Stimulated activated CD4-positive, alpha-beta T cell treated with anti-CD3 and anti-CD28 coated beads, Interleukin-12 subunit alpha, Interleukin-12 subunit beta, amount 100 ng/mL, for 48 hours (primary cell): ENCODE measurements at regions not wholly inside any gene's neighbourhood (a gene's known extent, or its start where the extent isn't known, plus 50 kb on each side); places are given as distances from the start of the nearest gene placed in this dataset.

Experiments used
- DNase-seq, 3 donors: peaks; one replicate each; pipeline ENCODE4 v3.0.0-alpha.2; 2020; ENCODE audit warnings: low read depth in 2 of 3, low spot score in 1 of 3

- no peak for DNase-seq
These were observed 307.6 kb downstream of the ALDH8A1 start for GRCh38 chr6:134642279-134642678.

GRCh38 chr6:134640975-134641429, 308.9 kb downstream of the ALDH8A1 start:
- DNase-seq: peak; percentile 55 to 73 (median 60)

- DNase-seq: no peak
These were observed 309.7 kb downstream of the ALDH8A1 start for GRCh38 chr6:134640229-134640628.

- no peak for DNase-seq
These were observed 312.0 kb downstream of the ALDH8A1 start for GRCh38 chr6:134637847-134638437.

- DNase-seq: no peak
These were observed 312.6 kb downstream of the ALDH8A1 start for GRCh38 chr6:134637282-134637681.

GRCh38 chr6:134636186-134636799, 313.6 kb downstream of the ALDH8A1 start:
- peak in 1 of 3 donors; percentile 19 for DNase-seq

GRCh38 chr6:134634966-134635365, 314.9 kb downstream of the ALDH8A1 start:
- no peak for DNase-seq

GRCh38 chr6:134634466-134634865, 315.4 kb downstream of the ALDH8A1 start:
- DNase-seq: no peak

- peak; percentile 10 to 33 (median 14) for DNase-seq
These were observed 315.3 kb upstream of the SGK1 start for GRCh38 chr6:134632982-134633940.

GRCh38 chr6:134632024-134632423, 314.1 kb upstream of the SGK1 start:
- DNase-seq: no peak

GRCh38 chr6:134631398-134631924, 313.5 kb upstream of the SGK1 start:
- DNase-seq: no peak

- DNase-seq: no peak
These were observed 312.7 kb upstream of the SGK1 start for GRCh38 chr6:134630508-134631121.

GRCh38 chr6:134628154-134628553, 310.2 kb upstream of the SGK1 start:
- no peak for DNase-seq

GRCh38 chr6:134627707-134628106, 309.8 kb upstream of the SGK1 start:
- DNase-seq: no peak

GRCh38 chr6:134626589-134626988, 308.7 kb upstream of the SGK1 start:
- DNase-seq: no peak

GRCh38 chr6:134626086-134626485, 308.2 kb upstream of the SGK1 start:
- DNase-seq: no peak

GRCh38 chr6:134624781-134625180, 306.9 kb upstream of the SGK1 start:
- no peak for DNase-seq

GRCh38 chr6:134623401-134623800, 305.5 kb upstream of the SGK1 start:
- DNase-seq: no peak

- no peak for DNase-seq
These were observed 304.7 kb upstream of the SGK1 start for GRCh38 chr6:134622382-134623173.

- no peak for DNase-seq
These were observed 303.9 kb upstream of the SGK1 start for GRCh38 chr6:134621858-134622257.
